SH-SY5Y (cell line): ENCODE measurements at regions not wholly inside any gene's neighbourhood (a gene's known extent, or its start where the extent isn't known, plus 50 kb on each side); places are given as distances from the start of the nearest gene placed in this dataset.

Source experiments
- GATA2 ChIP-seq: IDR thresholded peaks from 2 replicates; pipeline ENCODE4 v1.6.1; 2011; ENCODE audit warnings: mild to moderate bottlenecking, low read depth, low read length
- GATA3 ChIP-seq: IDR thresholded peaks from 2 replicates; pipeline ENCODE4 v1.6.1; 2011; ENCODE audit warnings: low read depth, mild to moderate bottlenecking, low read length, moderate library complexity

GRCh38 chr11:116688202-116688540 lies 84.6 kb downstream of the BUD13 start:
- TF ChIP-seq GATA2 (no peak), GATA3 (no peak)
